Loucy (cell line): ENCODE measurements at regions not wholly inside any gene's neighbourhood (a gene's known extent, or its start where the extent isn't known, plus 50 kb on each side); places are given as distances from the start of the nearest gene placed in this dataset.

ENCODE experiments used
- EZH2phosphoT487 ChIP-seq: fragments of 200-600 bp; IDR thresholded peaks from 2 replicates; pipeline ENCODE4 v1.6.1; 2018; ENCODE audit warnings: antibody characterized with exemption, mild to moderate bottlenecking, moderate library complexity, borderline replicate concordance
- TF ChIP-seq, protein P1 (sequence below): fragments of 200-600 bp; sonication (generic); conservative IDR thresholded peaks from 2 replicates; pipeline ENCODE4 v1.5.1; 2014; ENCODE audit warnings: mild to moderate bottlenecking, antibody characterized with exemption, low read length

DNA sequence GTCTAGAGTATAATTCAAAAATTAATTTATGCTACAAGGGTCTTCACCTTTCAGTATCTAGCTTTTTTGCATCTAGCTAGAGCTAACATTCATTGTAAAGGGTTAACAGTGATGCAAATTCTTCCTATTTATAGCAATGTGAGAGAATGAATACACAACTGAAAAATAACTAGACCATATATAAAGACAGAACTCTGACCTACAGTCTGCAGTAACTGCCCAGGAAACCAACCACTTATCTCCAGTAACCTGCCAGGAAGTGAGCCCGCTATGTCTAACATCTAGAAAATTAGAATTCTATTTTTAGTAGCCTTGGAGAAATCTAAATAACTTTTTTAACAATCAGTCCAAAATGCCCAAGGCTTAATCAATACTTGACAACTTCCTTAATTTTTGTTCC is 1021.9 kb downstream of the LRFN5 start:
- TF ChIP-seq, protein P1, sequence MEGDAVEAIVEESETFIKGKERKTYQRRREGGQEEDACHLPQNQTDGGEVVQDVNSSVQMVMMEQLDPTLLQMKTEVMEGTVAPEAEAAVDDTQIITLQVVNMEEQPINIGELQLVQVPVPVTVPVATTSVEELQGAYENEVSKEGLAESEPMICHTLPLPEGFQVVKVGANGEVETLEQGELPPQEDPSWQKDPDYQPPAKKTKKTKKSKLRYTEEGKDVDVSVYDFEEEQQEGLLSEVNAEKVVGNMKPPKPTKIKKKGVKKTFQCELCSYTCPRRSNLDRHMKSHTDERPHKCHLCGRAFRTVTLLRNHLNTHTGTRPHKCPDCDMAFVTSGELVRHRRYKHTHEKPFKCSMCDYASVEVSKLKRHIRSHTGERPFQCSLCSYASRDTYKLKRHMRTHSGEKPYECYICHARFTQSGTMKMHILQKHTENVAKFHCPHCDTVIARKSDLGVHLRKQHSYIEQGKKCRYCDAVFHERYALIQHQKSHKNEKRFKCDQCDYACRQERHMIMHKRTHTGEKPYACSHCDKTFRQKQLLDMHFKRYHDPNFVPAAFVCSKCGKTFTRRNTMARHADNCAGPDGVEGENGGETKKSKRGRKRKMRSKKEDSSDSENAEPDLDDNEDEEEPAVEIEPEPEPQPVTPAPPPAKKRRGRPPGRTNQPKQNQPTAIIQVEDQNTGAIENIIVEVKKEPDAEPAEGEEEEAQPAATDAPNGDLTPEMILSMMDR, result no peak
- TF ChIP-seq EZH2phosphoT487, result no peak
